GM18502 (cell line): ENCODE measurements at regions not wholly inside any gene's neighbourhood (a gene's known extent, or its start where the extent isn't known, plus 50 kb on each side); places are given as distances from the start of the nearest gene placed in this dataset.
"Not testable (repeated sequence)": the region's sequence is repeated elsewhere in the genome, so short reads cannot be mapped to it uniquely, and the experiment has no call there.

Experiments
- ATAC-seq: cut with Tn5 transposase; IDR thresholded peaks from one replicate; pipeline ENCODE4 v1.9.1; 2021; ENCODE audit warnings: mild to moderate bottlenecking; ENCODE audit not compliant: unreplicated experiment, poor library complexity

DNA sequence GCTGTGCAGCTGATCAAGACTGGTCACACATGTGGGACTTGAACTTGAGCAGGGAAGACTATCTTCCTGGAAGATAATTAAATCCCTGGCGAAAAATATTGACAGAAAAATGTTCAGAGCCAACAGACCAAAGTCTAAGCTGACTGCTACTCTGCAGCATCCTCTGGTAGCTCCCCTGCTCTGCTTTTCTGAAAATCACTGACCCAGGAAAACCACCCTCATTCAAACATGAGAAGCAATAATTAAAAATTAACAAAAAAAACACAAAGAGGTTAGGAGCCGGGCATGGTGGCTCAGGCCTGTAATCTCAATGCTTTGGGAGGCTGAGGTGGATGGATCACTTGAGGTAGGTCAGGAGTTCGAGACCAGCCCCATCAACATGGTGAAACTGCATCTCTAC lies 151.9 kb downstream of the SCG2 start:
- no peak for ATAC-seq

DNA sequence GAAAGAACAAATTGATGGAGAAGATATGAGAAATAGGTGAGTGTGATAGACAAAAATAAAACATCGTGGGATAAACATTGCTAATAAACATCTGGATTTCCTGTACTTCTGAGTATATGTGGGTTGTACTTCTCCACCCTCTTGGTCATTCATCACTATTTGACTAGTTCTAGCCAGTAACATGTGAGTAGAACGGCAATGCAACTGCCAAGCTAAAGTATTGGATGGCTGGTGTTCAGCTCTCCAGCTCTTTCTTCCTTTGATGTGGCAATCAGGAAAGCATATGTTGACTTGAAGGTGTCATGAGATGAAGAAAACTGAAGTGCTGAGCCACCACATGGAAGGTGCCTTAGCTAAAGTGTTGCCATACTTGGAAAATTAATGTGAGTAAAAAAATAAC lies 144.9 kb downstream of the SCG2 start:
- ATAC-seq, result no peak

DNA sequence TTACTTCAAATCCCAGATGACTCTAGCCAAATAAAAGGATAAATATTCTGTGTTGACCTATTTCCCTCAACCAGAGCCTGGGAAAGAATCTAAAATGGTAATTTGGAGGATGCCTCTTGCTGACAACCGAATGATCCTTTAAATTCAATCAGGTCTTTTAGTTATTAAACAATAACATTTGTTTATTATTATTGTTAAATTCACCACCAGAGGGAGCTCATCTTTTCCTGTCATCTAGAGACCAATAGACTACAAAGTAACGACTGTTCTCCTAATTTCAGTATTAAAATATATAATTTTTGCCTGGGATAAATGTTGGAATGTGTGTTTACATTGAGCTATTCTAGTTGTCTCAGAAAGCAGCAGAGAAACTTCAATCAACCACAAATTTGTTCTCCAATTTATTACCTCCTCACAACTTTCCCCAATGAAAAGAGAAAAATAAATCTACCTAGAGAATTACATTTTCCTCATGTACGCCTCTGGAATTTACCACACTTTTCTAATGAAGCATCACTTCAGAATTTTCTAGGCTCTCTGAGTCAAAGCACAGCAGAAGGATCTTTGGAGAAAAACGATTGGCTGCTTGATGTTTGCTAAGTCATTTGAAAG lies 142.7 kb downstream of the SCG2 start:
- ATAC-seq, result no peak

DNA sequence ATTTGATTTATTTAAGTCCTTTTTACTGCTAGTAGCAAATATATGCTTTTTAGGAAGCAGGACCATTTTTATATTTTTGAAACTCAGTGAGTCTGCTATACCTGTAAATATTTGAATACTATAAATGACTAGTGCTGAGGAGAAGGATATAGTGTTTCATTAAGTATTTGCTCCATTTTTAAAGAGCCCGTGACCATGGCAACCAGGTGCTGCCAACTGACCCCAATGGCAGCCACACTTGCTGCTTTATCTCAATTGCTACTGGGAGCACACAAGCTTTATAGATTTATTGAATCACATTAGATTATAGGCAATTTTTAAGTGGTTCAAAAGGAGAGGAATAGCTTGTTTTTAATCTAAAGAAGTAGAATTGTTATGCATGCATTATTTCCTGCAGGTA lies 142.0 kb downstream of the SCG2 start:
- no peak for ATAC-seq

DNA sequence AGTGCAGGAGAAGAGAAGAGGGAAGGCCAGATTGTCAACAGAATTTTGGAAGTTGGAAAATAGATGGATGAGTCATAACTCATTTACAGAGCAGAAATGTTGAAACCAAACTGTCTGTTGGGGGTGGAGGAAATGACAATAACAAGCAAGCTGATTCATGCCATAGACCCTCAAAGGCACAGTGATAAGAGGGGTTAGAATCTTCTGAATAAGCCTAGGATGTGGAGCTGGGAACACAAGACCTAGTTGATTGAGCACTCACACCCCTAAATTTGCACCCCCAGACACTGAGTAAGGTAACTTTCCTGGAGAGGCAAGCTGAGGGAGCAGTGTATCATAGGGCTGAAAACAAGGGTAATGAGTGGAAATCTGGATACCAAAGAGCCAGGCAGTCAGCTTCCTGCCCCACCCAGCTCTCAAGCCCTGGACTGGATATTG lies 141.4 kb downstream of the SCG2 start:
- no peak for ATAC-seq

DNA sequence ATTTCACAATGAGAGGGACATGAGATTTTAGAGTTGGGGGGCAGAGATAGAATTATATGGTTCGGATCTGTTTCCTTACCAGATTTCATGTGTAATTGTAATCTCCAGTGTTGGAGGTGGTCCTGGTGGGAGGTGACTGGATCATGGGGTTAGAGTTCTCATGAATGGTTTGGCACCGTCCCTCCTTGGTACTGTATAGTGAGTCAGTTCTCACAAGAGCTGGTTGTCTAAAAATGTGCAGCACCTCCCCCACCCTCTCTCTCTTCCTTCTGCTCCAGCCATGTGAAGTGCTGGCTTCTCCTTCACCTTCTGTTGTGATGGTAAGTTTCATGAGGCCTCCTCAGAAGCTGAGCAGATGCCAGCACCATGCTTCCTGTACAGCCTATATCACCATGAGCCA lies 138.1 kb downstream of the SCG2 start:
- ATAC-seq, result no peak

DNA sequence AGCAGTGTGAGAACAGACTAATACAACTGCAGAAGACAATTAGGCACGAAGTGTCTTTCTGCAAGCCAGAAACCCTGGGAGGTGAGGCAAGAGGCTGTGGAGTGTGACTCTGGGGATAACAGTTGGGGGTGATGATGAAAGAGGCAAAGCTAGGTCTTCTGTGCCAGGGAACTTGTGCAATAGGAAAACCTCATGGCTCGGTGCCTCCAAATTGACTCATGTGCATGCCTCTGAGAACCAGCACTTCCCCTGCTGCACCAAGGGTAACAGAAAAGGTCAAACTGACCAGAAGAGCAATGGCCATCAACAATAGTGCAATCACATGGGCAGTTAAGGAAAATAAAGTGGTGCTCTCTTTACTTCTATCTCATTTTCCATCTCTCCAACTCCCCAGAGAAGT lies 136.4 kb downstream of the SCG2 start:
- no peak for ATAC-seq

DNA sequence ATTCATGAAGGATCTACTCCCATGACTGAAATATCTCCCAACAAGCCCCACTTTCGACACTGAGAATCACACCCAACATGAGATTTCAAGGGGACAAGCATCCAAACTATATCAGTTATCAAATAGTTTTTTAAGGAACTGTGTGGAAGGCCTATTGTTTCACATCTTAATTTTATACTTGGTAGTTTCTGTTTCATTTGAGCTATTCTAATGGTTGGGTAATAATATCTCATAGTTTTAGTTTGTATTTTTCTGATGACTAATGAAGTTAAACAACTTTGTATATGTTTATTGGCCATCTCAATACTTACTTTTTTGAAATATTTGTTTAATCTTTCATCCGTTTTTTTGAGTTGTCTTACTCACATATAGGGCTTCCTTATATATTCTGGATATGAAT lies 135.0 kb downstream of the SCG2 start:
- ATAC-seq, result no peak

DNA sequence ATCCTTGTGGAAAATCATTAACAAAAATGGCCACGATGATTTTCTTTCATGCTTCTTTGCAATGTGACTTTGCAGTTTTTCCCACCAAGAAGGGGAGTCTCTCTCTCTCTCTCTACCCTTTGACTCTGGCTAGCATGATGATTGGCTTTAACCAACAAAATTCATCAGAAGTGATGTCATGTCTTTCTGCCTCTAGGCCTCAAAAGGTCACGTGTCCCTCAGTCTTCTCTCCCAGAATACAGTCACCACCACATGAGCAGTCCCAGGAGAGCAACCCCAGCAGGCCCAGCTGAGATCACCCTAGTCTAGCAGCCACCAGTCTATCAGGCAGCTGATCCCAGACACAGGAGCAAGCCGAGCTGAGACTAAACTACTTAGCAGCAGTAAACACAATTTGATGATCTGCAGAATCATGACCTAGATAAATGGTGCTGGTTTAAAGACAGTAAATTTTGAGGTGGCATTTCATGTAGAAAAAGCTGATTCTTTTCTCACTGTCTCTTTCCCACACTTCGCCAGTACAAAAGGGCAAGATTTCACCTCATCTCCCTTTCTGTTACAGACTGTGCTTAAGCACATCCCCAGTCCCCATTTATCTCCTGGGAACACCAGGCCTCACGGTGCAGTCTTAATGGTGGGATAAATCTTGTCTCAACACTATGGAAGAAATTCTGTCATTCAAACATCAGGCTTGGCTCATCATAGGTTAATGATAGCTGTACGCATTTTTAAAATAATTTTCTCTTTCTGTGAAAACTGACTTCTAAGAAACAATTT lies 132.7 kb downstream of the SCG2 start:
- no peak for ATAC-seq

DNA sequence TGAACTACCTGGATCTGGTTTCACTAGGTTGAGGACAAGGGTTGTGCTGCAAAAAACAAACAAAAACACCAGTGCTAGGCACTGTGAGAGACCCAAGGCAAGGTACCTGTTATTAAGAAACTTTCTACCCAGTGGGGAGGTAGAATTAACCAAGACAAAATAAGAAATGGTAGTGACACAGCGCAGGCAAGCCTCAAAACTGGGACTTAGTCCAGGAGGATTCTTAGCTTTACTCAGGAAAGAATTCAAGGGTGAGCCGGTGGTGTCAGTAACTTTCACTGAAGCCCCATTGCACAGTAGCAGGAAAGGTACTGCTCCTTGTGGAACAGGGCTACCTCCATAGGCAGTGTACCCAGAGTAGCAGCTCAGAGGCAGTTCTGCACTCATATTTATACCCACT lies 131.6 kb downstream of the SCG2 start:
- no peak for ATAC-seq

DNA sequence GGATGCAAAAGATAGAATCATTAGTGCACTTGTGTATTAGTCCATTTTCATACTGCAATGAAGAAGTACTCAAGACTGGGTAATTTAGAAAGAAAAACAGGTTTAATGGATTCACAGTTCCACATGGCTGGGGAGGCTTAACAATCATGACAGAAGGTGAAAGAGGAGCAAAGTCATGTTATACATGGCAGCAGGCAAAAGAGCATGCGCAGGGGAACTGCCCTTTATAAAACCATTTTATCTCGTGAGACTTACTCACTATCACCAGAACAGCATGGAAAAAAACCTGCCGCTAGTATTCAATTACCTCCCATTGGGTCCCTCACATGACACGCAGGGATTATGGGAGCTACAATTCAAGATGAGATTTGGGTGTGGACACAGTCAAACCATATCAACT lies 129.4 kb downstream of the SCG2 start:
- no peak for ATAC-seq

DNA sequence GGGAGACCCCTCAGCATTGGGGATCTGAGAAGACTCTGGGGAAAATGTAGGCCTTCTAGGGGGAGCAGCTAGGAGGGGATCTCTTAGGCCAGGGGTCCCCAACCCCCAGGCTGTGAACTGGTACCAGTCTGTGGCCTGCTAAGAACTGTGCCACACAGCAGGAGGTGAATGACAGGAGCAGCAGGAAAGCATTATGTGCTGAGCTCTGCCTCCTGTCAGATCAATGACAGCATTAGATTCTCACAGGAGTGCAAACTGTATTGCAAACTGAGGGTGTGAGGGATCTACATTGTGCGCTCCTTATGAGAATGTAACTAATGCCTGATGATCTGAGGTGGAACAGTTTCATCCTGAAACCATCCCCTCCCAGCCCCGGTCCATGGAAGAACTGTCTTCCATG lies 127.3 kb downstream of the SCG2 start:
- ATAC-seq, result no peak

DNA sequence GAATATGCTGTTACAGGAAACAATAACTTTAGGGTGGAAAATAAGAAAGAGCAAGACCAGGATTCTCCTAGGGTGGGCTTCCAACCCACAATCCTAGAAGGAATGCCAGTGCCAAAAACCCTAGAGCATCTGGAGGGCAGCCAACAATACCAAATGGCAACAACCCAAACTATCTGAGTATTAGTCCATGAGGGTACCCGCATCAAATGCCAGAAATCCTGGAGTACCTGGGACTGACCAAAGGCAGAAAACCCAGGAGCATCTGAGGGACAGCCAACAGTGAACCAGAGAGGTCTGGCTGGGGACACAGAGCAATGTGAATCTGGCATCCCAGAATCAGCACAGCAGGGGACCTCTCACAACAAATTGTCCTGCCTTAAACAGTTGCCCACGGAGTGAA lies 126.3 kb downstream of the SCG2 start:
- ATAC-seq, result no peak

DNA sequence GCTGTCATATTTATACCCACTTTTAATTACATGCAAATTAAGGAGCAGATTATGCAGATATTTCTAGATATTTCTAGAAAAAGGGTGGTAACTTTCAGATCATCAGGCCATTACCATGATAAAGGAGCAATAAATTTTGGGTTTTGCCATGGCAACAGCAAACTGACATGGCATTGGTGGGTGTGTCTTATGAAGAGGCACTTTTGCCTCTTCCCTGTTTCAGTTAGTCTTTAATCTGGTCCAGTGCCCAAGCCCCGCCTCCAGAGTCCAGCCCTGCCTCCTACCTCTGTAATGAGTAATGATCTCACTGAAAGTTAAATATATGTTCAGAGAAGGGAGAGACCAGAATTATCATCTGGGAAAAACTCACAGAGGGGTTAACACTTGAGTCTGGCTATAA lies 124.8 kb downstream of the SCG2 start:
- ATAC-seq, result peak; percentile 52

DNA sequence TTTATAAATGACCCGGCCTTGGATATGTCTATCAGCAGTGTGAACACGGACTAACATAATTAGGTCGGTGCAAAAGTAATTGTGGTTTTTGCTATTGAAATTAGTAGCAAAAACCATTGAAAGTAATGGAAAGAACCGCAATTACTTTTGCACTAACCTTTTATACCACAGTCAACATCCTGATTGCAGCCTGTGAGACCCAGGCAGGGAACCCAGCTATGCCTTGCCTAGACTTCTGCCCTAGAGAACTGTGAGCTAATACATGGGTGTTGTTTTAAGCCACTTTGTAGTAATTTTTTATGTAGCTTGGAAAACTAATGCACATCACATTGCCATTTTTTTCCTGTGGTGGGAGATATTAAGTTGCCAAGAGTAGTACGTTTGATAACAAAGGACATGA lies 120.7 kb downstream of the SCG2 start:
- ATAC-seq, result no peak

DNA sequence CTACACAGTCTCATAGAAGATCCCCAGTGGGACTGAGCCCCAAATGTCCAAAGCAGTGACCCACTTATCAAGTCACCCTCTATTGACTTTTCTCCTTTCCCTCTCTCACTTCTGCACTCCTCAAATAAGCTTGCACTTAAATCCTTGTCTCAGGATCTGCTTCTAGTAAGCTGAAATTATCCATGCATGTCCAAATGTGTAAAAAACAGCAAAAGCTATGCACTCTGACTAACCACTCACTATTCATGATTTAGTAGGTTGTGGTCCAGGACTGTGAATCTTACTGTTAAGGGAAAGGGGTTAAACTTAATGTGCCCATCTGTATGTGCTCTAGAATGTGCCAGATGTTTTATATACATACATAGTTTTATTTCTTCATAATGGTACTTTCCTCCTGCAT lies 115.4 kb downstream of the SCG2 start:
- no peak for ATAC-seq

DNA sequence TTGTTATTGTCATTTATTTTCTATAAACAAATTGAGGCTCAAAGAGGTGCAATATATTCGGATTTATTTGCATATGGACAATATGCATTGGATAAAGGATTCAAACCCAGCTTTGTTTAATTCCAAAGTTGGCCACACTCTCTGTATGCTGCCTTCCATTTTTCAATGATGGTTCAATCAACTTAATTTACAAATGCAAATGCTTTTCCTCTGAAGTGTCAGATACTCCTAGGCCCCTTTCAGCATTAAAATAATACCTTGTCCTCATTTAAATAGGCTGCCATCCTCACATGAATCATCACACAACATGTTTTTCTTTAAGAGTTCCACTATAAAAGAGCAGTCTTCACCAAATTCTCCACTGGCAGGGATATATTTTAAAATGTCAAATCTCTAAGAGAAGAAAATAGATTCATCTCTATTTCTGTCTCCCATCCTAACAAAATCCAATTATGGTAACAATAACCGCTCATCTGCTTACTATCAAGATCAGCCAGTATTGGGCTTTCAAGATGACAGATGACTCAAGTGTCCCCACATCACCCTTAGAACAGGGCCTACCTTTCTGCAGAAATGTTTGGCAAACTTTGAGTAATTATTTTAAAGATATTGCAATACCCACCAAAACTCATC lies 114.8 kb downstream of the SCG2 start:
- ATAC-seq, result no peak

DNA sequence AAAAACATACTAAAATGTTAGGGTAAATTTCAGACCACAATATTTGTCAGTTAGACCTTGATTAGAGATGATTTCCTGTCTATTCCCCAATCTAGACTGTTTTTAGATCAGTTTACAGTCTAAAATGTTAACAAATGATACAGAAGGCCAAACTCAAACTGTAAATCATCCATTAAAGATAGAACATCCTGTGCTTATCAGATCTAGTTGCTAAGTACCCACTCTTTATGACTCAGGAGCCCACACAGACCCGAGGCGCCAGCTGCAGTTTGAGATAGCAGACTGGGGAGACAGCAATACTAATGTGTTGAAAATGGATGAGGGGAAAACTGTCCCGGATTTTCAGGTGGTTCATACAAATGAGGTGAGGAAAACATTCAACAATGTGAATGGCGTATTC lies 113.3 kb downstream of the SCG2 start:
- ATAC-seq, result no peak

DNA sequence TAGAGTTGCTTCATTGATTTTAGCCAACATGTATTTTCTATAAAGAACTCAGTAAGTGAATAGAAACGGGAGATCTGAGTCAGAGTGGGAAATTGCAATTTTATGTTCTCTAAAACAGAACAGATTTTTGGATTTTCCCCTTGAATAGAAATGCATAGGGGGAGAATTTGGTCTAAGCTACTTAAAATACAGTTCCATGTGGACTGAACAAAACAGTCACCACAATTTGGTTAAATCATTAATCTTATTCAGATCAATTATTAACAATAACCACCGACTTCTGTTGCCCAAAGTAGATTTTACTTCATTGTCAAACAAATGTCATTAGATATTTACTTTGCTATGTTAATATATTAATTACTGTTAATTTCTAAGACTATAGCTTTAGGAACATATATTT lies 107.7 kb downstream of the SCG2 start:
- no peak for ATAC-seq

DNA sequence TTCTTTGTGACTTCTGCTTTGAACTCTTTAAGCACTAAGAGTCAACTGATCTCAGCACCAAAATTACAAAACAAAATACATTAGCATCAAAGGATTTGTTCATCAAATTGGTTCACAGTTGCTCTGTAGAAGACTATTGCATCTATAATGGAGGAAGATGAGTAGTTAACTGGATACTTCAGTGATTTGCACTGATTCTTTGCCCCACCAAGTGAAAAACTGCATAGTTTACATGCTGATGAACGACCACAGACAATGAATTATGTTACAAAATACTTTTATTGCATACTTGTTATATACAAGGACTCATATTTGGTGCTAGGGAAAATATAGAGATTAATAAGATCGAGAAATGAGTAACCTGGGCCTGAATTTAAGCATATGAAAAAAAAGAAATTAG lies 107.2 kb downstream of the SCG2 start:
- no peak for ATAC-seq

DNA sequence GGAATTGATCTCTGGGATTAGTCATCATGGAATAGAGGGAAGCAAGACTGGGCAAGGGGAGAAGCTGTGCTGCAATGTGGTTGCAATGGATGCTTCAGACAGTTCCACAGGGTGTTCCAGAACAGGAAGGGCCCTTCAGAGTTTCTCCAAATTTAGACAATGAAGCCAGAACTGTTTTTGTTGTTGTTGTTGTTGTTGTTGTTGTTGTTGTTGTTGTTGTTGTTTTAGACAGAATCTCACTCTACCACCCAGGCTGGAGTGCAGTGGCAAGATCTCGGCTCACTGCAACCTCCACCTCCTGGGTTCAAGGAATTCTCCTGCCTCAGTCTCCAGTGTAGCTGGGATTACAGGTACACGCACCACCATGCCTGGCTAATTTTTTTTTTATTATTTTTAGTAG lies 105.3 kb downstream of the SCG2 start:
- not testable (repeated sequence) for ATAC-seq

DNA sequence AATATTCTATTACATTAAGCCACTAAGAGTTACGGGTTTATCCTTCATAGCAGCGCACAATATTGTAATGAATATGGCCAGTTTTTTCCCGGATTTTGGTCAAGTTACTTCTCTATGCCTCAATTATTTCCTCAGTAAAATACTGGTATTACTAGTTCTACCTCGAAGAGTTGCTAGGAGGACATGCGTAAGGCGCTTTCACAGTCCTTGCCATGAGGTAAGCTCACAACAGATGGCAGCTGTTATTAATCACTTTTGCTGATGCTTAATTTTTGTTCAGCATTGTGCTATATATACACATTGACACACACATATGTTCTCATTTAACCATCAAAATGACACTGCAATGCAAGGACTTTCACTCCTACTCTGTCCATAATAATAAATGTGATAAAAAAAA lies 101.5 kb downstream of the SCG2 start:
- ATAC-seq, result no peak
